ENCODE measurements at regions not wholly inside any gene's neighbourhood (a gene's known extent, or its start where the extent isn't known, plus 50 kb on each side); places are given as distances from the start of the nearest gene placed in this dataset.

DNA sequence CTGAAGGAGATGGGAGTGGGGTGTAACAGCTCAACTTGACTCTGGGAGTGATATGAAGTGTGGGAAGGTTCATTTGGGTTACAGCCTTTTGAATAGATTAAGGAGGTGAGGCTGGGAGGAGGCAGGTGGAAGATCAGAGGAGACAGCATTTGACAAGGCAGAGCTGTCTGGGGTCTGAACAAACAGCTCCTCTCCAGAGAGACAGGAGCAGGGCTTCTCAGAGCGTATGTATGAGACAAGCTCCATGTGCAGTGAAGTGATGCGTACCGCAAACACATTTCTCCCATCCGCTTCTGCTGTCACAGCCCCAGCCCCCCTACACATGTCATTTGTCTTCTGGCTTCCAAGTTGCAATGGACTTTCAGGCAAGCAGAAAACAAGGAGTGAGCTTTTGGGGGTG is 137.1 kb upstream of the E2F8 start:
- peaks cover 29% of the 10 kb centered on the region for H3K4me1 ChIP-seq (ENCODE audit: control insufficient read depth, extremely low read depth, insufficient read depth, low read length)
- intact Hi-C loops (cut with micrococcal nuclease), result no loop called here
- ChIA-PET CTCF (interaction anchor here (1.1 kb wide), 1 partner anchor 11 kb away, joined by 3 read pairs; no protein-coding TSS in a partner anchor), POLR2A (no interaction called here)
- H2AFZ ChIP-seq (ENCODE audit: low read depth, low read length), result no peak overlapping the region
- H3K27me3 ChIP-seq (ENCODE audit: control insufficient read depth in 2 of 2, insufficient read depth in 2 of 2, low read length in 2 of 2), result no peaks in the 10 kb centered on the region
- TF ChIP-seq FOS (IDR thresholded peaks at IDR 0.05; ENCODE audit: borderline replicate concordance, insufficient read depth, low read length) (no peak), POLR2AphosphoS5 (IDR thresholded peaks at IDR 0.05; ENCODE audit: insufficient read depth, low read depth, low read length) (no peak), POLR2A (IDR thresholded peaks at IDR 0.05; ENCODE audit: low read depth, low read length) (no peak), JUN (IDR thresholded peaks at IDR 0.05; ENCODE audit: borderline replicate concordance, insufficient read depth, insufficient read length, low read depth) (no peak), EZH2 (IDR thresholded peaks at IDR 0.05; ENCODE audit: borderline replicate concordance, low read depth, low read length, severe bottlenecking) (no peak), GATA2 (IDR thresholded peaks at IDR 0.05; ENCODE audit: insufficient read depth, insufficient read length, low read depth, low read length) (no peak), MYC (IDR thresholded peaks at IDR 0.05; ENCODE audit: low read depth, low read length) (no peak)
- TF ChIP-seq, protein P1, sequence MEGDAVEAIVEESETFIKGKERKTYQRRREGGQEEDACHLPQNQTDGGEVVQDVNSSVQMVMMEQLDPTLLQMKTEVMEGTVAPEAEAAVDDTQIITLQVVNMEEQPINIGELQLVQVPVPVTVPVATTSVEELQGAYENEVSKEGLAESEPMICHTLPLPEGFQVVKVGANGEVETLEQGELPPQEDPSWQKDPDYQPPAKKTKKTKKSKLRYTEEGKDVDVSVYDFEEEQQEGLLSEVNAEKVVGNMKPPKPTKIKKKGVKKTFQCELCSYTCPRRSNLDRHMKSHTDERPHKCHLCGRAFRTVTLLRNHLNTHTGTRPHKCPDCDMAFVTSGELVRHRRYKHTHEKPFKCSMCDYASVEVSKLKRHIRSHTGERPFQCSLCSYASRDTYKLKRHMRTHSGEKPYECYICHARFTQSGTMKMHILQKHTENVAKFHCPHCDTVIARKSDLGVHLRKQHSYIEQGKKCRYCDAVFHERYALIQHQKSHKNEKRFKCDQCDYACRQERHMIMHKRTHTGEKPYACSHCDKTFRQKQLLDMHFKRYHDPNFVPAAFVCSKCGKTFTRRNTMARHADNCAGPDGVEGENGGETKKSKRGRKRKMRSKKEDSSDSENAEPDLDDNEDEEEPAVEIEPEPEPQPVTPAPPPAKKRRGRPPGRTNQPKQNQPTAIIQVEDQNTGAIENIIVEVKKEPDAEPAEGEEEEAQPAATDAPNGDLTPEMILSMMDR (IDR thresholded peaks at IDR 0.05; ENCODE audit: extremely low read depth in 1 of 2, insufficient read depth in 1 of 2, low read depth in 1 of 2, low read length in 2 of 2), result no peak
- TF ChIP-seq, protein P2, sequence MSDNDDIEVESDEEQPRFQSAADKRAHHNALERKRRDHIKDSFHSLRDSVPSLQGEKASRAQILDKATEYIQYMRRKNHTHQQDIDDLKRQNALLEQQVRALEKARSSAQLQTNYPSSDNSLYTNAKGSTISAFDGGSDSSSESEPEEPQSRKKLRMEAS (IDR thresholded peaks at IDR 0.05; ENCODE audit: insufficient read depth, insufficient read length), result no peak
- FAIRE-seq (no peak), DNase-seq (ENCODE audit: low read depth, low spot score) (no peak)
- no TSS peak for BruUV-seq (replicated peaks)
- dilution Hi-C loops (cut with MboI; ENCODE audit: extremely low pct_ligation_motif_present, low sequenced_read_pairs), result no loop called here
- H3K79me2 ChIP-seq (ENCODE audit: control insufficient read depth, insufficient read depth, low read length), result no peaks in the 10 kb centered on the region
- no peaks in the 10 kb centered on the region for H4K20me1 ChIP-seq (replicated peaks; ENCODE audit: control insufficient read depth, extremely low read depth, insufficient read depth, low read length)
- H3K4me3 ChIP-seq (replicated peaks in 1 of 3; ENCODE audit: insufficient read depth in 1 of 3, low read depth in 1 of 3, low read length in 3 of 3), result no peak overlapping the region
- no peak overlapping the region for H3K9ac ChIP-seq (replicated peaks; ENCODE audit: extremely low read depth, insufficient read depth, low read length)
- H3K27ac ChIP-seq (ENCODE audit: insufficient read depth, low read depth, low read length), result no peak overlapping the region
- H3K9me3 ChIP-seq (replicated peaks; ENCODE audit: control insufficient read depth, insufficient read depth, low read length), result no peaks in the 10 kb centered on the region
- H3K9me1 ChIP-seq (replicated peaks; ENCODE audit: control insufficient read depth, extremely low read depth, insufficient read depth, low read length), result no peaks in the 10 kb centered on the region
- H3K36me3 ChIP-seq (ENCODE audit: control insufficient read depth in 2 of 2, extremely low read depth in 1 of 2, insufficient read depth in 2 of 2, low read length in 2 of 2), result no peaks in the 10 kb centered on the region
- no peak overlapping the region for H3K4me2 ChIP-seq (ENCODE audit: insufficient read depth, low read length)

Measured in endothelial cell of umbilical vein (primary cell).